Omental fat pad (tissue), 3 donors: ENCODE measurements at regions not wholly inside any gene's neighbourhood (a gene's known extent, or its start where the extent isn't known, plus 50 kb on each side); places are given as distances from the start of the nearest gene placed in this dataset.
A peak's percentile ranks its signal among the peaks of the same experiment; 100 is the strongest.

Experiments used
- ATAC-seq: fragments of 150-250 bp; one replicate; pipeline ENCODE4 v1.9.1; 2016; ENCODE audit warnings: mild to moderate bottlenecking, moderate library complexity; ENCODE audit not compliant: low FRiP score
- DNase-seq: peaks from one replicate; pipeline ENCODE4 v3.0.0-alpha.2; 2019; ENCODE audit warnings: low spot score
- TF ChIP-seq, protein P1 (sequence below), 3 donors: fragments of 450-650 bp; IDR thresholded peaks; one replicate each; pipeline ENCODE4 v1.5.1; 2016 to 2017; ENCODE audit warnings: antibody characterized with exemption in 3 of 3, mild to moderate bottlenecking in 3 of 3, moderate library complexity in 2 of 3

DNA sequence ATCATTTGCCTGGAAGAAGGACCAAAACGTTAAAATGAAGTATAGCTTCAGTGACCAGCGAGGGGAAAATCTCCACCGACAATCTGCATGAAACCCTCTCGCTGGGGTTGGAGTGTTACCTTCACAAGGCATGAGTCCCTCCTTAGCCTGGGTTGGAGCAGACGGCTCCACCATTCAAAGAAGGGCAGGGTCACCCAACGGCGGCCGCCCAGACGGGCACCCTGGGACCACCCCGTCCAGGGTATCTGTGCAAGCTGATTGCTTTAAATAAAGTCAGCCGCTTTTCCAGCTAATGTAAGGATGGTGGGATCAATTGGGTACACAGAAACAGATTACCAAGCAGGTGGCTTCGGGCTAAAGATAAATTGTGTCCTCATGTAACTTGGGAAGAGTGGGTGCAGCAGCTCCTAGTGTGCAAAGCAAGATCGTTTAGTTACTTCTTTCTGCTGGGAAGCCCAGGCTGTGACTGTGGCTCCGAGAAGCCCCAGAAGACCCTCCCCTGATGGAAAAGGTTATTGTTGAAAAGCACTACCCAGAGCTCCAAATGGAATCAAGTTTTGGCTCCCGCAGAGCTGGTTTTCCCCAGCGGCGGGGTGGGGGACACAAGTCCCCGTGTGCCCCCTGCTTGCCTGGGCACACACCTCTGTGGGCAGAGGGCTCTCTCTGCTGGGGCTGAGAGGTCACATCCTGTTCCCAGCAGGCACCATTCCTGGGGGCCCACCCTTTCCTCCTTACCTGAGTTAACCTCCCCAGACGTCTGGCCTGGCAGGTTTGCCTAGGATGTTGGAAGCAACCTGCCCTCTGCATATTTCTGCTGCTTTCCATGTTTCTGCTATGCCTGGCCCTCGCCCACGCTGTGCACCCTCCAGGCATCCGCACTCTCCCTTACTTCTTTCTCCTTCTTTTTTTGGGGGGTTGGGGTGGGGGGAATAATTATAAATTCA is 318.6 kb upstream of the DIO3 start:
- no peak for DNase-seq
- TF ChIP-seq, protein P1, sequence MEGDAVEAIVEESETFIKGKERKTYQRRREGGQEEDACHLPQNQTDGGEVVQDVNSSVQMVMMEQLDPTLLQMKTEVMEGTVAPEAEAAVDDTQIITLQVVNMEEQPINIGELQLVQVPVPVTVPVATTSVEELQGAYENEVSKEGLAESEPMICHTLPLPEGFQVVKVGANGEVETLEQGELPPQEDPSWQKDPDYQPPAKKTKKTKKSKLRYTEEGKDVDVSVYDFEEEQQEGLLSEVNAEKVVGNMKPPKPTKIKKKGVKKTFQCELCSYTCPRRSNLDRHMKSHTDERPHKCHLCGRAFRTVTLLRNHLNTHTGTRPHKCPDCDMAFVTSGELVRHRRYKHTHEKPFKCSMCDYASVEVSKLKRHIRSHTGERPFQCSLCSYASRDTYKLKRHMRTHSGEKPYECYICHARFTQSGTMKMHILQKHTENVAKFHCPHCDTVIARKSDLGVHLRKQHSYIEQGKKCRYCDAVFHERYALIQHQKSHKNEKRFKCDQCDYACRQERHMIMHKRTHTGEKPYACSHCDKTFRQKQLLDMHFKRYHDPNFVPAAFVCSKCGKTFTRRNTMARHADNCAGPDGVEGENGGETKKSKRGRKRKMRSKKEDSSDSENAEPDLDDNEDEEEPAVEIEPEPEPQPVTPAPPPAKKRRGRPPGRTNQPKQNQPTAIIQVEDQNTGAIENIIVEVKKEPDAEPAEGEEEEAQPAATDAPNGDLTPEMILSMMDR (IDR thresholded peaks at IDR 0.05), result no peak
- ATAC-seq, result no peak

DNA sequence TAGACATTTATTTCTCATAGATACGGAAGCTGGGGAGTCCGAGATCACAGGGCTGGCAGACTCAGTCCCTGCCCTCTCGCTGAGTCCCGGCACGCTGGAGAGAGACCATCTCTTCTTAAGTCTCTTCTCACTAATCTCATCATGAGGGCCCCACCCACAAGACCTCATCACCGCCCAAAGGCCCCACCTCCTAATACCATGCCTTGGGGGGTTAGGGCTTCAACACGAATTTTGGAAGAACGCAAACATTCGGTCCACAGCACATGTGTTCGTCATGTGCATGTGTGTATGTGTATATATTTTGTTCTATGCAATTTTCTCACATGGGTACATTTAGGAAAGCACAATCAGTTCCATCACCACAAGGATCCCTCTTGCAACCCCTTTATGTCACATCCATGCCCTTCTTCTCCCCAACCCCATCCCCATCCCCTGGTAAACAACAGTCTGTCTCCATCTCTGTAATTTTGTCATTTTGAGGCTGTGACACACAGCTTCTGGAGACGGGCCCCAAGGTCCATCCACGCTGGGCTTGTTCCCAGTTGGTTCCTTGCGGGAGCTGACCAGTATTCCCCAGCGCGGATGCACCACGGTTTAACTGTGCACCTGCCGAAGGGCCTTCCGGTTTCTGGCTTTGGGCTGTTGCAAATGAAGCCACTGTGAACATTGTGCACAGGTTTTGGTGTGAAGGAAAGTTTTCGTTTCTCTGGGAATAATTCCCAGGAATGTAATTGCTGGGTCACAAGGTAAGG is 317.5 kb upstream of the DIO3 start:
- ATAC-seq, result no peak

DNA sequence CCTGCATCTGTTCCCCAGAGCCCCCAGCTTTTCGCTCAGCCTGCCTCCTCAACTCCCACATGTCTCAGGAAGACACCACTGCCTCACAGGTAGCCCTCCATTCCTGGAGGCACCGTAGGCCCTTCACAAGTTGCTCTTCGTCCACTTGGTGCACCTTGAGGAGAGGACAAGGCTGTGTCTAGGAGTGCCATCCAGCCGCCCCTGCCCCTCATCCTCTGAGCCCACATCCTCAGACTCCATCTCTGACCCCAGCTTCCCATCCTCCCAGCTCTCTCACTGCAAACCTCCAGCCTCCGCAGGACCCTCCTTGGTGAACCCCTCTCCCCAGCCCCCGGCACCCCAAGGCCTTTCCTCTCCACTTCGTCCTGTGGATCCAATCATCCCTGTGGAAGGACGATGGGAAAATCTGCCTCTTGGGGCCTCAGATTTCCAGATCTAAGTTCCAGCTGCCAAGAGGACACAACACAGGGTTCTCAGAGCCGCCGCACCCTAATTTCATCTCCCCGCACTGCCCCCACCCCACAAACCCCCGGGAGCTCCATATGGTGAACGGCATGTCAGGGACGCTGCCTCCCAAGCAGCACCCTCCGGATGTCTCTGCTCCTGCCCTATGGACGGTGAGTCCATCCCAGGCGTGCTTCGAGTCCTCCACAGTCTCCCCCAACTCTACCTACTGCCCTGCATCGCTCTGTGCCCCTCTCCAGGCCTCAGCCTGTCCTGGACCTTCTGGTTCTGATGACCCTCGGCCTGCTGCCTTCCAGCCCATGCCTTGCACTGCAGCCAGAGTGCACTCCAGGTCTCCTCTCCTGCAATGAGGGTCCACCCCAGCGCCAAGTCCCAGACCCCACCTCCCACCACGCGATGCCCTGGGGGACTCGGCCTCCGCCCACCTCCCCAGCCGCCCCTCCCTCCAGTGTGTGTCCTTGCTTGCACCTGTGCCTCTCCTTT is 314.1 kb upstream of the DIO3 start:
- DNase-seq (peak; percentile 12), ATAC-seq (no peak)
- TF ChIP-seq, protein P1 (IDR thresholded peaks at IDR 0.05), result no peak

More for the DNA sequence above, 317.5 kb upstream of the DIO3 start:
- TF ChIP-seq, protein P1 (IDR thresholded peaks at IDR 0.05), result no peak
- no peak for DNase-seq

GRCh38 chr14:101247842-101248725 is 313.2 kb upstream of the DIO3 start:
- TF ChIP-seq, protein P1 (IDR thresholded peaks at IDR 0.05), result no peak
- DNase-seq, result no peak
- no peak for ATAC-seq

DNA sequence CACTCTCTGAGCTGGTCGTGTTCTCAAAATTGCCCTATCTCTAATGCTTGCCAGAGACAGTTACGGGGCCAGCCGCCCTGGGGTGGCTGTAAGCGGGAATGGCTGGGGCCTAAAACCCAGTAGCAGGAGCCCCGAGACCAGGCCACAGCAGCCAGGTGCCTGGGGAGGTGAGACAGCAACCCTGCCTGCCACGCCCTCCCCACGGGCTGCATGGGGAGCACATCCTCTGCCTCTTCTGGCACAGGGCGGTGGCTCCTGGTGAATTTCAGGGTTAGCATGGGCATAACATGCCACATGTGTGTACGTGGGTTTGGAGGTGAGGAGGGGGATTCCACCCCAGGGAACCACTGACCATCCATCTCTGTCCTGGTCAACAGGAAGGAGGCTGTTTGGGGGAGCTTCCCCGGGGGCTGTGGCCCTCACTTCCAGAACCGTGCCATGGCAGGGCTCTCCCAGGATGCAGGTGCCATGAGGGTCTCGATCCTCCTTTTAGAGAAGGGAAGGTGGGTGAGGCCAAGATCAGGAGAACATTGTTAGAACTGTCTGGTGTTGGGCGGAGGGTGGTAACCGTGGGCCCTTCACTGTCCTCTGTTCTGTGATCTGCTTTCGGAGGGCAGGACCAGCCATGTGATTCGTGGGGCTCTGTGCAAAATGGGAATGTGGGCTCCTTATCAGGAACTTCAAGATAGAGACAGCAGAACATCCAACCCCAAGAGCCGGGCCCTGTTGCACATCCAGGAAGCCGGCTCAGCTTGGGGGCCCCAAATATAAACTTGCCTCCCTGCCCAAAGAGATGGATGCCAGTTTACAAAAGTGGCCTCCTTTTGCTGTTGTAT is 312.2 kb upstream of the DIO3 start:
- peak; percentile 11 for DNase-seq
- ATAC-seq, result no peak
- TF ChIP-seq, protein P1 (IDR thresholded peaks at IDR 0.05), result no peak
